ENCODE measurements at regions not wholly inside any gene's neighbourhood (a gene's known extent, or its start where the extent isn't known, plus 50 kb on each side); places are given as distances from the start of the nearest gene placed in this dataset.

DNA sequence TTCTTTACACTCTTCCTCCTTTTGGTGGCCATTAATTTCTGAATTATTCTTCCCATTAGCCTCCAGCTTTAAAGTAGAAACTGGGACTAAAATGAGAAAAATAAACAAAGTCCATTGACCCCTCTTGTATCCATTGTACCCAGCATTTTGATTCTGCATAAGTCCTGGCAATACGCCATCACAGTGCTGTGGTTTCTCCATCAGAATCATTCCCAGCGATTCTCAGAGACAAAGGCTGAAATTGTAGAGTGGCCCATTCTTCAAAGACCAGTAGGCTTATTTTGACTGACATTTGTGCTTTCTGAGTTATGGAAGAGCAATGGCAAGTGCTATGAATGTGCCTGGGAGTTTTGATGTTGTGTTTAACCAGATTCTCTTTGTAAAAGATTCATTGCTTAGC, 199.3 kb upstream of the GALNT5 start:
- no peaks in the 10 kb centered on the region for H3K4me1 ChIP-seq (ENCODE audit: insufficient read depth)
- no peaks in the 10 kb centered on the region for H3K27me3 ChIP-seq (ENCODE audit: insufficient read depth)
- DNase-seq (ENCODE audit: low spot score), result no peak
- H4K20me1 ChIP-seq (replicated peaks; ENCODE audit: insufficient read depth), result no peaks in the 10 kb centered on the region
- no peaks in the 10 kb centered on the region for H3K36me3 ChIP-seq (ENCODE audit: insufficient read depth)
- no peak for ATAC-seq
- Mint-ChIP-seq H3K9me3 (no peaks in the 10 kb centered on the region), H3K27me3 (ENCODE audit: insufficient read depth, low read depth, poor library complexity) (no peaks in the 10 kb centered on the region), H3K36me3 (ENCODE audit: low read depth) (no peaks in the 10 kb centered on the region), H3K4me3 (no peak overlapping the region), H3K27ac (no peak overlapping the region), H3K4me1 (peaks cover 10% of the 10 kb centered on the region)
- H3F3A ChIP-seq (replicated peaks; ENCODE audit: low read depth), result no peaks in the 10 kb centered on the region
- no peaks in the 10 kb centered on the region for H3K79me2 ChIP-seq (replicated peaks; ENCODE audit: insufficient read depth)
- H3K9me2 ChIP-seq (ENCODE audit: insufficient read depth), result no peaks in the 10 kb centered on the region
- H3K27ac ChIP-seq (ENCODE audit: low read depth), result no peak overlapping the region
- no peak overlapping the region for H3K4me2 ChIP-seq
- H2AFZ ChIP-seq, result no peak overlapping the region
- no peak overlapping the region for H3K4me3 ChIP-seq
- TF ChIP-seq EZH2 (IDR thresholded peaks at IDR 0.05; ENCODE audit: low read depth, unreplicated experiment) (no peak), NANOG (IDR thresholded peaks at IDR 0.05; ENCODE audit: borderline replicate concordance) (no peak), ZNF462 (CRISPR knock-in tag; IDR thresholded peaks at IDR 0.05) (no peak), ZNF114 (CRISPR knock-in tag; IDR thresholded peaks at IDR 0.05) (no peak), ZNF331 (CRISPR knock-in tag; IDR thresholded peaks at IDR 0.05; ENCODE audit: low read depth) (no peak), POLR2AphosphoS5 (IDR thresholded peaks at IDR 0.05; ENCODE audit: low read depth) (no peak), STAT1 (IDR thresholded peaks at IDR 0.05; ENCODE audit: unreplicated experiment) (no peak), ETS1 (IDR thresholded peaks at IDR 0.05) (no peak)
- TF ChIP-seq, protein P1, sequence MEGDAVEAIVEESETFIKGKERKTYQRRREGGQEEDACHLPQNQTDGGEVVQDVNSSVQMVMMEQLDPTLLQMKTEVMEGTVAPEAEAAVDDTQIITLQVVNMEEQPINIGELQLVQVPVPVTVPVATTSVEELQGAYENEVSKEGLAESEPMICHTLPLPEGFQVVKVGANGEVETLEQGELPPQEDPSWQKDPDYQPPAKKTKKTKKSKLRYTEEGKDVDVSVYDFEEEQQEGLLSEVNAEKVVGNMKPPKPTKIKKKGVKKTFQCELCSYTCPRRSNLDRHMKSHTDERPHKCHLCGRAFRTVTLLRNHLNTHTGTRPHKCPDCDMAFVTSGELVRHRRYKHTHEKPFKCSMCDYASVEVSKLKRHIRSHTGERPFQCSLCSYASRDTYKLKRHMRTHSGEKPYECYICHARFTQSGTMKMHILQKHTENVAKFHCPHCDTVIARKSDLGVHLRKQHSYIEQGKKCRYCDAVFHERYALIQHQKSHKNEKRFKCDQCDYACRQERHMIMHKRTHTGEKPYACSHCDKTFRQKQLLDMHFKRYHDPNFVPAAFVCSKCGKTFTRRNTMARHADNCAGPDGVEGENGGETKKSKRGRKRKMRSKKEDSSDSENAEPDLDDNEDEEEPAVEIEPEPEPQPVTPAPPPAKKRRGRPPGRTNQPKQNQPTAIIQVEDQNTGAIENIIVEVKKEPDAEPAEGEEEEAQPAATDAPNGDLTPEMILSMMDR (conservative IDR thresholded peaks at IDR 0.05; ENCODE audit: low read depth in 2 of 2), result no peak
